Smooth muscle cell (in vitro differentiated cells): ENCODE measurements at regions not wholly inside any gene's neighbourhood (a gene's known extent, or its start where the extent isn't known, plus 50 kb on each side); places are given as distances from the start of the nearest gene placed in this dataset.

Experiments used
- DNase-seq: peaks from one replicate; lab custom pipeline; 2025; ENCODE audit not compliant: unreplicated experiment; lab: John Stamatoyannopoulos, UW
- H2AFZ ChIP-seq: fragments of 200-600 bp; sonication (generic); 2 replicates; pipeline ENCODE4 v1.6.0; 2016; ENCODE audit warnings: antibody characterized with exemption, low read depth, mild to moderate bottlenecking
- H3F3A ChIP-seq: fragments of 200-600 bp; sonication (generic); 2 replicates; pipeline ENCODE4 v1.6.0; 2017; ENCODE audit warnings: antibody characterized with exemption, low read depth
- H3K27ac ChIP-seq: fragments of 200-600 bp; sonication (generic); 2 replicates; pipeline ENCODE4 v1.5.1; 2016; ENCODE audit warnings: low read depth, mild to moderate bottlenecking
- H3K27me3 ChIP-seq: fragments of 200-600 bp; sonication (generic); 2 replicates; pipeline ENCODE4 v1.6.1; 2016; ENCODE audit warnings: low read depth, mild to moderate bottlenecking
- H3K36me3 ChIP-seq: fragments of 200-600 bp; sonication (generic); 2 replicates; pipeline ENCODE4 v1.5.1; 2016; ENCODE audit warnings: low read depth
- H3K4me1 ChIP-seq: fragments of 200-600 bp; sonication (generic); 2 replicates; pipeline ENCODE4 v1.5.1; 2016; ENCODE audit warnings: low read depth
- H3K4me2 ChIP-seq: fragments of 200-600 bp; sonication (generic); 2 replicates; pipeline ENCODE4 v1.6.0; 2016; ENCODE audit warnings: mild to moderate bottlenecking
- H3K4me3 ChIP-seq: fragments of 200-600 bp; sonication (generic); 2 replicates; pipeline ENCODE4 v1.5.1; 2016; ENCODE audit warnings: mild to moderate bottlenecking
- H3K79me2 ChIP-seq: fragments of 200-600 bp; sonication (generic); 2 replicates; pipeline ENCODE4 v1.6.0; 2016; ENCODE audit warnings: low read depth, mild to moderate bottlenecking
- H3K9ac ChIP-seq: fragments of 200-600 bp; sonication (generic); 2 replicates; pipeline ENCODE4 v1.6.0; 2016; ENCODE audit warnings: low read depth
- H3K9me3 ChIP-seq: fragments of 200-600 bp; sonication (generic); replicated peaks from 2 replicates; pipeline ENCODE4 v1.5.1; 2016; ENCODE audit warnings: low read depth
- H4K20me1 ChIP-seq: fragments of 200-600 bp; sonication (generic); 2 replicates; pipeline ENCODE4 v1.6.0; 2016; ENCODE audit warnings: low read depth
- WGBS: methylation state at CpG from one replicate; pipeline ENCODE4 v1.1.7; 2016; ENCODE audit warnings: low lambda C conversion rate; 5-methylcytosine and 5-hydroxymethylcytosine counted together
- TF ChIP-seq, protein P1 (sequence below): fragments of 200-600 bp; sonication (generic); IDR thresholded peaks from 2 replicates; pipeline ENCODE4 v1.5.1; 2017; ENCODE audit warnings: borderline replicate concordance, mild to moderate bottlenecking, antibody characterized with exemption; ENCODE audit not compliant: insufficient read depth, poor library complexity, severe bottlenecking

DNA sequence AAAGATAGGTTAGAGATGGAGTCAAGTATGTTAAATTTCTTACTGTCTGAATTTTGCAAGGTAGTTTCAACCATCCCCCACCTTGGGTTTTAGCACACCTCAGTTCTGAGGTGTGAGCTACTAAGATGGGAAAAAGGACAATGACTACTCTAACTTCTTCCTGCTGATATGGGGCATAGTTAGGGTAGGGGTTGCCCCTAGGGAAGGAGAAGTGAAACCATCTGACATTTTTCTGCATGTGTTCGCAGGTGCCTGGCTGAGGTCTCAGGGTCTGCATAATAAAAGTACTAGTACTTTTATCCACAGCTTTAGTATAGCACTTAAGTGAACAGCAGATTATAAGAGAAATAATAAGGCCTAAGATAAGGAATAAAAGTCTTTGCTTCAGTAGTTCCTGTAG lies 129.5 kb upstream of the CYSLTR1 start:
- 90% methylated on average over 1 of the region's 1 CpG for WGBS
- TF ChIP-seq, protein P1, sequence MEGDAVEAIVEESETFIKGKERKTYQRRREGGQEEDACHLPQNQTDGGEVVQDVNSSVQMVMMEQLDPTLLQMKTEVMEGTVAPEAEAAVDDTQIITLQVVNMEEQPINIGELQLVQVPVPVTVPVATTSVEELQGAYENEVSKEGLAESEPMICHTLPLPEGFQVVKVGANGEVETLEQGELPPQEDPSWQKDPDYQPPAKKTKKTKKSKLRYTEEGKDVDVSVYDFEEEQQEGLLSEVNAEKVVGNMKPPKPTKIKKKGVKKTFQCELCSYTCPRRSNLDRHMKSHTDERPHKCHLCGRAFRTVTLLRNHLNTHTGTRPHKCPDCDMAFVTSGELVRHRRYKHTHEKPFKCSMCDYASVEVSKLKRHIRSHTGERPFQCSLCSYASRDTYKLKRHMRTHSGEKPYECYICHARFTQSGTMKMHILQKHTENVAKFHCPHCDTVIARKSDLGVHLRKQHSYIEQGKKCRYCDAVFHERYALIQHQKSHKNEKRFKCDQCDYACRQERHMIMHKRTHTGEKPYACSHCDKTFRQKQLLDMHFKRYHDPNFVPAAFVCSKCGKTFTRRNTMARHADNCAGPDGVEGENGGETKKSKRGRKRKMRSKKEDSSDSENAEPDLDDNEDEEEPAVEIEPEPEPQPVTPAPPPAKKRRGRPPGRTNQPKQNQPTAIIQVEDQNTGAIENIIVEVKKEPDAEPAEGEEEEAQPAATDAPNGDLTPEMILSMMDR = no peak
- no peaks in the 10 kb centered on the region for H3K4me1 ChIP-seq

GRCh38 chrX:78455901-78456300 lies 128.5 kb upstream of the CYSLTR1 start:
- no peak overlapping the region for H2AFZ ChIP-seq
- no peaks in the 10 kb centered on the region for H3K4me1 ChIP-seq
- H3K27ac ChIP-seq = no peak overlapping the region
- no peaks in the 10 kb centered on the region for H3K27me3 ChIP-seq
- H3K9me3 ChIP-seq = peaks cover 7% of the 10 kb centered on the region
- H3K4me2 ChIP-seq = no peak overlapping the region
- H3K9ac ChIP-seq = no peak overlapping the region
- no peaks in the 10 kb centered on the region for H4K20me1 ChIP-seq
- no peaks in the 10 kb centered on the region for H3K79me2 ChIP-seq
- H3F3A ChIP-seq = no peaks in the 10 kb centered on the region
- TF ChIP-seq, protein P1 = no peak
- H3K36me3 ChIP-seq = no peaks in the 10 kb centered on the region
- H3K4me3 ChIP-seq = no peak overlapping the region
- 73% methylated on average over 4 of the region's 4 CpGs for whole genome bisulfite sequencing
- DNase-seq = no peak

More for the DNA sequence above, 129.5 kb upstream of the CYSLTR1 start:
- Histone ChIP-seq H3K4me3 (no peak overlapping the region), H3F3A (no peaks in the 10 kb centered on the region), H3K27me3 (no peaks in the 10 kb centered on the region), H3K27ac (no peak overlapping the region), H3K9ac (no peak overlapping the region), H3K9me3 (peaks cover 7% of the 10 kb centered on the region), H3K79me2 (no peaks in the 10 kb centered on the region), H3K36me3 (no peaks in the 10 kb centered on the region), H4K20me1 (no peaks in the 10 kb centered on the region), H2AFZ (no peak overlapping the region), H3K4me2 (no peak overlapping the region)
- DNase-seq = no peak

DNA sequence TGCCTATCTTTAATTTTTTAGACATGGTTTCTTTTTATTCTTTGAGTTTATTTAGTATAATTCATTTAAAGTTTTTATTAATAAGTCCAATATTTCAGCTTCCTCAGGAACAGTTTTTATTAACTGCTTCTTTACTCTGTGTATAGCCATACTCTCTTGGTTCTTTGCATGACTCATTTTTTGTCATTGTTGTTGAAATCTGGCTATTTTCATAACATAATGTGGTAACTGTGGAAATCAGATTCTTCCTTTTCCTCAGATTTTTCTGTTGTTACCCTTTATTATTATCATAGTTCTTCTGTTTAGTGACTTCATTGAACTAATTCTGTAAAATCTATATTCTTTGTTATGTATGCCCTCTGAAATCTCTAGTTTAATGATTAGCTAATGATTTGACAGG lies 124.9 kb upstream of the CYSLTR1 start:
- H4K20me1 ChIP-seq = no peaks in the 10 kb centered on the region
- DNase-seq = no peak
- H3K36me3 ChIP-seq = no peaks in the 10 kb centered on the region
- H3K9ac ChIP-seq = no peak overlapping the region
- no peaks in the 10 kb centered on the region for H3F3A ChIP-seq
- H3K4me1 ChIP-seq = no peaks in the 10 kb centered on the region
- no peak overlapping the region for H3K27ac ChIP-seq
- no peak overlapping the region for H2AFZ ChIP-seq
- H3K79me2 ChIP-seq = no peaks in the 10 kb centered on the region
- H3K4me2 ChIP-seq = no peak overlapping the region
- H3K4me3 ChIP-seq = no peak overlapping the region
- no peaks in the 10 kb centered on the region for H3K27me3 ChIP-seq
- TF ChIP-seq, protein P1 = no peak
- peaks cover 3% of the 10 kb centered on the region for H3K9me3 ChIP-seq

- Histone ChIP-seq H3K4me2 (no peak overlapping the region), H3K4me1 (no peaks in the 10 kb centered on the region), H3K27ac (no peak overlapping the region), H3F3A (no peaks in the 10 kb centered on the region), H3K27me3 (no peaks in the 10 kb centered on the region), H2AFZ (no peak overlapping the region), H4K20me1 (no peaks in the 10 kb centered on the region), H3K36me3 (no peaks in the 10 kb centered on the region), H3K79me2 (no peaks in the 10 kb centered on the region), H3K4me3 (no peak overlapping the region), H3K9me3 (no peaks in the 10 kb centered on the region), H3K9ac (no peak overlapping the region)
- DNase-seq = no peak
- 52% methylated on average over 2 of the region's 2 CpGs for WGBS
- TF ChIP-seq, protein P1 = no peak
These were observed 110.2 kb upstream of the CYSLTR1 start for GRCh38 chrX:78437621-78438020.
